ENCODE measurements at regions not wholly inside any gene's neighbourhood (a gene's known extent, or its start where the extent isn't known, plus 50 kb on each side); places are given as distances from the start of the nearest gene placed in this dataset.

- no peak for TF ChIP-seq CTCF (IDR thresholded peaks at IDR 0.05; ENCODE audit: poor library complexity, severe bottlenecking)
- no peak for TF ChIP-seq TAF1 (IDR thresholded peaks at IDR 0.05; ENCODE audit: low read depth)
- no peak for TF ChIP-seq REST (IDR thresholded peaks at IDR 0.05; ENCODE audit: borderline replicate concordance)
These were observed 1226.8 kb upstream of the FLRT2 start for GRCh38 chr14:84303140-84303539.
